ENCODE measurements at regions not wholly inside any gene's neighbourhood (a gene's known extent, or its start where the extent isn't known, plus 50 kb on each side); places are given as distances from the start of the nearest gene placed in this dataset.

- TF ChIP-seq POLR2A (IDR thresholded peaks at IDR 0.05) = no peak
- TF ChIP-seq, protein P1, sequence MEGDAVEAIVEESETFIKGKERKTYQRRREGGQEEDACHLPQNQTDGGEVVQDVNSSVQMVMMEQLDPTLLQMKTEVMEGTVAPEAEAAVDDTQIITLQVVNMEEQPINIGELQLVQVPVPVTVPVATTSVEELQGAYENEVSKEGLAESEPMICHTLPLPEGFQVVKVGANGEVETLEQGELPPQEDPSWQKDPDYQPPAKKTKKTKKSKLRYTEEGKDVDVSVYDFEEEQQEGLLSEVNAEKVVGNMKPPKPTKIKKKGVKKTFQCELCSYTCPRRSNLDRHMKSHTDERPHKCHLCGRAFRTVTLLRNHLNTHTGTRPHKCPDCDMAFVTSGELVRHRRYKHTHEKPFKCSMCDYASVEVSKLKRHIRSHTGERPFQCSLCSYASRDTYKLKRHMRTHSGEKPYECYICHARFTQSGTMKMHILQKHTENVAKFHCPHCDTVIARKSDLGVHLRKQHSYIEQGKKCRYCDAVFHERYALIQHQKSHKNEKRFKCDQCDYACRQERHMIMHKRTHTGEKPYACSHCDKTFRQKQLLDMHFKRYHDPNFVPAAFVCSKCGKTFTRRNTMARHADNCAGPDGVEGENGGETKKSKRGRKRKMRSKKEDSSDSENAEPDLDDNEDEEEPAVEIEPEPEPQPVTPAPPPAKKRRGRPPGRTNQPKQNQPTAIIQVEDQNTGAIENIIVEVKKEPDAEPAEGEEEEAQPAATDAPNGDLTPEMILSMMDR (IDR thresholded peaks at IDR 0.05) = no peak
- Histone ChIP-seq H3K4me1 (no peaks in the 10 kb centered on the region), H3K27ac (no peak overlapping the region), H3K36me3 (no peaks in the 10 kb centered on the region), H3K9me3 (no peaks in the 10 kb centered on the region), H3K27me3 (no peaks in the 10 kb centered on the region), H3K4me3 (no peak overlapping the region)
- 51 to 67% methylated on average over 2 of the region's 2 CpGs for WGBS, 2 donors
- no peak for DNase-seq
- intact Hi-C loops (cut with DNase I) = no loop called here
Measured at GRCh38 chr1:78387201-78387600, 103.6 kb upstream of the PTGFR start.

GRCh38 chr1:78387871-78388270, 102.9 kb upstream of the PTGFR start:
- WGBS, 2 donors = 36 to 55% methylated on average over 1 of the region's 1 CpG
- Histone ChIP-seq H3K27ac (no peak overlapping the region), H3K4me1 (no peaks in the 10 kb centered on the region), H3K4me3 (no peak overlapping the region), H3K36me3 (no peaks in the 10 kb centered on the region), H3K9me3 (no peaks in the 10 kb centered on the region), H3K27me3 (no peaks in the 10 kb centered on the region)
- intact Hi-C loops (cut with DNase I) = no loop called here
- no peak for DNase-seq
- no peak for TF ChIP-seq POLR2A (IDR thresholded peaks at IDR 0.05)
- TF ChIP-seq, protein P1 (IDR thresholded peaks at IDR 0.05) = no peak

DNA sequence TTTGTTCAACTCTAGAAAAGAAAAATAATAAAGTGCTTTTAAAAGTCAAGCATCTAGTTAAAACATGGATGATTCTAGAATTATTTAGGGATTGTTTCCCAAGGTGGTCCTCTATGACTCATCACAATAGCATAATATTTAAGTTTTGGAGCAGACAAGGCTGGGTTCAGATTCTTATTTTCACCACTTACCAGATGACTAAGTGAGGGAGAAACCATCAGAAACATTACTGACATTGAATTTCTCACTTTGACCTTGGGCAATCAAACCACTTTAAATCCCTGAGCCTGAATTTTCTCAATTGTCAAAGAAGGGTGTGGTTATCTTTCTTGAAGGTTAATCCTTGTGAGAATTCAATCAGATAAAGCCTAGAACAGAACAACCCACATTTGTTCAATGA, 102.5 kb upstream of the PTGFR start:
- H3K4me3 ChIP-seq = no peak overlapping the region
- no peaks in the 10 kb centered on the region for H3K36me3 ChIP-seq
- DNase-seq = no peak
- H3K9me3 ChIP-seq = no peaks in the 10 kb centered on the region
- H3K4me1 ChIP-seq = no peaks in the 10 kb centered on the region
- no peak overlapping the region for H3K27ac ChIP-seq
- TF ChIP-seq, protein P1 (IDR thresholded peaks at IDR 0.05) = no peak
- no peak for TF ChIP-seq POLR2A (IDR thresholded peaks at IDR 0.05)
- intact Hi-C loops (cut with DNase I) = no loop called here
- no peaks in the 10 kb centered on the region for H3K27me3 ChIP-seq

GRCh38 chr1:78401148-78401547, 89.6 kb upstream of the PTGFR start:
- Histone ChIP-seq H3K27ac (no peak overlapping the region), H3K4me1 (no peaks in the 10 kb centered on the region), H3K27me3 (no peaks in the 10 kb centered on the region), H3K9me3 (no peaks in the 10 kb centered on the region), H3K4me3 (no peak overlapping the region), H3K36me3 (no peaks in the 10 kb centered on the region)
- WGBS, 2 donors = 49 to 52% methylated on average over 2 of the region's 2 CpGs
- intact Hi-C loops (cut with DNase I) = no loop called here
- TF ChIP-seq POLR2A (IDR thresholded peaks at IDR 0.05) = no peak
- TF ChIP-seq, protein P1 (IDR thresholded peaks at IDR 0.05) = no peak
- no peak for DNase-seq

DNA sequence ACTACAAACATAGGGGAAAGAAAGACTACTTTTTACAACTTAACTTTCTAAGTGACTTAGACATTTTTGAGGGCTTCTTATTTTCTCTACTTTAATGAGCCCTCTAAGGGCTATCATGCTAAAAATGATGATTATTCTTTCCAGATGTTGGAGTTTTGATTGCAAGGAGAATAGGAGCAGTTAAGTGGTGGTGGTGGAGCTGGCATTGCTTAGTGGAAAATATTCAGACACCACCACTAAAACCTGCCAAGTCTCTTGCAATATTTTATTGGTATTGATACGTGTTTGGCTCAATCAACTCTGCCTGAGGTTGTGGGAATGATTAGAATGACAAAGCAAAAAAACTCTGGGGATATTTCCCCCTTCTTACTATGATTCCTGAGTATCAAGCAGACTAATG, 82.6 kb upstream of the PTGFR start:
- Histone ChIP-seq H3K4me1 (no peaks in the 10 kb centered on the region), H3K27me3 (no peaks in the 10 kb centered on the region), H3K27ac (no peak overlapping the region), H3K9me3 (peaks cover 0 to 23% (median 10%) of the 10 kb centered on the region in 3 donors), H3K4me3 (no peak overlapping the region), H3K36me3 (no peaks in the 10 kb centered on the region)
- WGBS, 2 donors = 58 to 67% methylated on average over 1 of the region's 1 CpG
- intact Hi-C loops (cut with DNase I) = no loop called here
- TF ChIP-seq POLR2A (IDR thresholded peaks at IDR 0.05) = no peak
- TF ChIP-seq, protein P1 (IDR thresholded peaks at IDR 0.05) = no peak
- DNase-seq = no peak

Data from esophagus squamous epithelium (tissue), 5 donors.